ENCODE measurements at regions not wholly inside any gene's neighbourhood (a gene's known extent, or its start where the extent isn't known, plus 50 kb on each side); places are given as distances from the start of the nearest gene placed in this dataset.

- peak overlapping the region; percentile 28 for H3K27ac ChIP-seq (ENCODE audit: insufficient read depth, low read depth, low read length)
- no peaks in the 10 kb centered on the region for H3K9me3 ChIP-seq (replicated peaks; ENCODE audit: control insufficient read depth, insufficient read depth, low read length)
- intact Hi-C loops (cut with micrococcal nuclease) = no loop called here
- no peaks in the 10 kb centered on the region for H3K9me1 ChIP-seq (replicated peaks; ENCODE audit: control insufficient read depth, extremely low read depth, insufficient read depth, low read length)
- H3K4me3 ChIP-seq (replicated peaks in 1 of 3; ENCODE audit: insufficient read depth in 1 of 3, low read depth in 1 of 3, low read length in 3 of 3) = no peak overlapping the region
- H3K27me3 ChIP-seq (ENCODE audit: control insufficient read depth in 2 of 2, insufficient read depth in 2 of 2, low read length in 2 of 2) = no peaks in the 10 kb centered on the region
- ChIA-PET CTCF (interaction anchor here (0.6 to 2.6 kb wide), 5 partner anchors 7 to 124 kb away, joined by 3 to 11 read pairs (median 6); no protein-coding TSS in a partner anchor), POLR2A (no interaction called here)
- peaks cover 17% of the 10 kb centered on the region for H3K4me1 ChIP-seq (ENCODE audit: control insufficient read depth, extremely low read depth, insufficient read depth, low read length)
- DNase-seq (ENCODE audit: low read depth, low spot score) (peak; percentile 69), FAIRE-seq (peak; percentile 79)
- BruUV-seq (replicated peaks) = no TSS peak
- no peaks in the 10 kb centered on the region for H4K20me1 ChIP-seq (replicated peaks; ENCODE audit: control insufficient read depth, extremely low read depth, insufficient read depth, low read length)
- no peaks in the 10 kb centered on the region for H3K79me2 ChIP-seq (ENCODE audit: control insufficient read depth, insufficient read depth, low read length)
- peak overlapping the region; percentile 77 for H3K4me2 ChIP-seq (ENCODE audit: insufficient read depth, low read length)
- peak overlapping the region; percentile 60 for H2AFZ ChIP-seq (ENCODE audit: low read depth, low read length)
- dilution Hi-C loops (cut with MboI; ENCODE audit: extremely low pct_ligation_motif_present, low sequenced_read_pairs) = loop anchor here (25.0 kb wide), 2 partner anchors 115 to 590 kb away; no protein-coding TSS in a partner anchor
- TF ChIP-seq GATA2 (IDR thresholded peaks at IDR 0.05; ENCODE audit: insufficient read depth, insufficient read length, low read depth, low read length) (peak; percentile 23), FOS (IDR thresholded peaks at IDR 0.05; ENCODE audit: borderline replicate concordance, insufficient read depth, low read length) (peak; percentile 29), CTCF (IDR thresholded peaks at IDR 0.05; ENCODE audit: extremely low read depth in 1 of 2, insufficient read depth in 1 of 2, low read depth in 1 of 2, low read length in 2 of 2) (no peak)
- H3K9ac ChIP-seq (replicated peaks; ENCODE audit: extremely low read depth, insufficient read depth, low read length) = no peak overlapping the region
- no peaks in the 10 kb centered on the region for H3K36me3 ChIP-seq (ENCODE audit: control insufficient read depth in 2 of 2, extremely low read depth in 1 of 2, insufficient read depth in 2 of 2, low read length in 2 of 2)
These were observed 540.3 kb downstream of the ETS1 start for GRCh38 chr11:128047026-128047425.

- H3K4me2 ChIP-seq (ENCODE audit: insufficient read depth, low read length) = peak overlapping the region; percentile 77
- CTCF ChIA-PET = interaction anchor here (0.6 to 2.6 kb wide), 5 partner anchors 9 to 125 kb away, joined by 3 to 11 read pairs (median 4); no protein-coding TSS in a partner anchor
- H3K4me1 ChIP-seq (ENCODE audit: control insufficient read depth, extremely low read depth, insufficient read depth, low read length) = peaks cover 16% of the 10 kb centered on the region
- DNase-seq (ENCODE audit: low read depth, low spot score) (peak; percentile 26), FAIRE-seq (no peak)
- TF ChIP-seq MAX (IDR thresholded peaks at IDR 0.05; ENCODE audit: insufficient read depth, insufficient read length) = no peak
- H3K9me3 ChIP-seq (replicated peaks; ENCODE audit: control insufficient read depth, insufficient read depth, low read length) = no peaks in the 10 kb centered on the region
- no peaks in the 10 kb centered on the region for H3K36me3 ChIP-seq (ENCODE audit: control insufficient read depth in 2 of 2, extremely low read depth in 1 of 2, insufficient read depth in 2 of 2, low read length in 2 of 2)
- H3K79me2 ChIP-seq (ENCODE audit: control insufficient read depth, insufficient read depth, low read length) = no peaks in the 10 kb centered on the region
- BruUV-seq (replicated peaks) = no TSS peak
- dilution Hi-C loops (cut with MboI; ENCODE audit: extremely low pct_ligation_motif_present, low sequenced_read_pairs) = loop anchor here (25.0 kb wide), 2 partner anchors 116 to 591 kb away; no protein-coding TSS in a partner anchor
- peak overlapping the region; percentile 12 for H2AFZ ChIP-seq (ENCODE audit: low read depth, low read length)
- H3K9ac ChIP-seq (replicated peaks; ENCODE audit: extremely low read depth, insufficient read depth, low read length) = no peak overlapping the region
- H4K20me1 ChIP-seq (replicated peaks; ENCODE audit: control insufficient read depth, extremely low read depth, insufficient read depth, low read length) = no peaks in the 10 kb centered on the region
- intact Hi-C loops (cut with micrococcal nuclease) = no loop called here
- peak overlapping the region; percentile 28 for H3K27ac ChIP-seq (ENCODE audit: insufficient read depth, low read depth, low read length)
- POLR2A ChIA-PET = no interaction called here
- no peaks in the 10 kb centered on the region for H3K9me1 ChIP-seq (replicated peaks; ENCODE audit: control insufficient read depth, extremely low read depth, insufficient read depth, low read length)
- no peak overlapping the region for H3K4me3 ChIP-seq (replicated peaks in 1 of 3; ENCODE audit: insufficient read depth in 1 of 3, low read depth in 1 of 3, low read length in 3 of 3)
- H3K27me3 ChIP-seq (ENCODE audit: control insufficient read depth in 2 of 2, insufficient read depth in 2 of 2, low read length in 2 of 2) = no peaks in the 10 kb centered on the region
These were observed 541.1 kb downstream of the ETS1 start for GRCh38 chr11:128046213-128046612.

All from endothelial cell of umbilical vein (primary cell).